ENCODE measurements at regions not wholly inside any gene's neighbourhood (a gene's known extent, or its start where the extent isn't known, plus 50 kb on each side); places are given as distances from the start of the nearest gene placed in this dataset.

DNA sequence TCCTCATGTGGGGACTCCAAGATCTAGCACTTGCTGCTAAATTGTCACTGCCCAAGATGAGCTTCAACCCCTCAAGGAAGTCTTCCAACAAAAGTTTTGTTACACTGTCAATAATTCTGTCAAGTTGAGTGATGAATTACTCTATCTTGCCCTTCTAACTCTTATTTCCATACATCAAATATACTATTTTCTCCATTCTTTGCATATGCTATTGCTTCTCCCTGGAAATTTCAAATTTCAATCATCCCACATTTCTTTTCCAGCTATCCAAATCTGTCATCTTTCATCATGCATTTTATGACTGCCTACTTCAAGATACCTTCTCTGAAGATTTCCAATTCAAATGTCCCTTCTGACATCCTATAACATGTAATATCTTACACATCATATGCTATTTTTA is 175.2 kb upstream of the KCND2 start:
- Histone ChIP-seq H3F3A (ENCODE audit: low read depth) (no peaks in the 10 kb centered on the region), H3K9ac (ENCODE audit: low read depth, low read length, poor library complexity, severe bottlenecking) (no peak overlapping the region), H2AFZ (ENCODE audit: low read length) (no peak overlapping the region), H3K27me3 (ENCODE audit: insufficient read depth, low read length, poor library complexity, severe bottlenecking) (no peaks in the 10 kb centered on the region), H3K36me3 (ENCODE audit: insufficient read depth, low read length) (no peaks in the 10 kb centered on the region), H3K9me2 (replicated peaks; ENCODE audit: low read depth, low read length) (no peaks in the 10 kb centered on the region), H3K79me2 (ENCODE audit: insufficient read depth, low read length) (no peaks in the 10 kb centered on the region), H3K4me2 (ENCODE audit: low read depth, low read length, poor library complexity, severe bottlenecking) (no peak overlapping the region), H3K4me3 (ENCODE audit: low read length, poor library complexity, severe bottlenecking) (no peak overlapping the region), H3K9me3 (ENCODE audit: insufficient read depth, low read depth, low read length) (no peaks in the 10 kb centered on the region), H3K4me1 (ENCODE audit: insufficient read depth, low read length, poor library complexity, severe bottlenecking) (no peaks in the 10 kb centered on the region), H4K20me1 (ENCODE audit: insufficient read depth, low read length, poor library complexity, severe bottlenecking) (no peaks in the 10 kb centered on the region)
- no peak for TF ChIP-seq EZH2phosphoT487 (IDR thresholded peaks at IDR 0.05; ENCODE audit: borderline replicate concordance)
- TF ChIP-seq, protein P1, sequence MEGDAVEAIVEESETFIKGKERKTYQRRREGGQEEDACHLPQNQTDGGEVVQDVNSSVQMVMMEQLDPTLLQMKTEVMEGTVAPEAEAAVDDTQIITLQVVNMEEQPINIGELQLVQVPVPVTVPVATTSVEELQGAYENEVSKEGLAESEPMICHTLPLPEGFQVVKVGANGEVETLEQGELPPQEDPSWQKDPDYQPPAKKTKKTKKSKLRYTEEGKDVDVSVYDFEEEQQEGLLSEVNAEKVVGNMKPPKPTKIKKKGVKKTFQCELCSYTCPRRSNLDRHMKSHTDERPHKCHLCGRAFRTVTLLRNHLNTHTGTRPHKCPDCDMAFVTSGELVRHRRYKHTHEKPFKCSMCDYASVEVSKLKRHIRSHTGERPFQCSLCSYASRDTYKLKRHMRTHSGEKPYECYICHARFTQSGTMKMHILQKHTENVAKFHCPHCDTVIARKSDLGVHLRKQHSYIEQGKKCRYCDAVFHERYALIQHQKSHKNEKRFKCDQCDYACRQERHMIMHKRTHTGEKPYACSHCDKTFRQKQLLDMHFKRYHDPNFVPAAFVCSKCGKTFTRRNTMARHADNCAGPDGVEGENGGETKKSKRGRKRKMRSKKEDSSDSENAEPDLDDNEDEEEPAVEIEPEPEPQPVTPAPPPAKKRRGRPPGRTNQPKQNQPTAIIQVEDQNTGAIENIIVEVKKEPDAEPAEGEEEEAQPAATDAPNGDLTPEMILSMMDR (conservative IDR thresholded peaks at IDR 0.05; ENCODE audit: low read length), result no peak

DNA sequence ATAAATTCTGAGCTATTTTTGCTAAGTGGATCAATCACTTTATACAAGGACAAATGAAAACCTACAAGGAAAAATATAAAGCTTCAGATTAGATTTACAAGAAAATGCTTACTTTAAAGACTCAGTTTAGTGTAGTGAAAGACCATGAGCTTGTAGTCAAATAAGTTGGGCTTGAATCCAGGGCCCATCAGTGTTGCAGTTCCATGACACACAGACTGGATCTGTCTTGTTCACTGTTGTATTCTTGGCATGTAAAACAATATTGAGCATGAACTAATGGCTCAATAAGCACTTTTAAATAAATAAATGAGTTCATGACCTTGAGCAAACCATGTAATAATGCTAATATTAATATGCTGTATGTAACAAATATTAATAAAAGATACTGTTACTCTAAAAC is 164.6 kb upstream of the KCND2 start:
- no peaks in the 10 kb centered on the region for H3K9me3 ChIP-seq (ENCODE audit: insufficient read depth, low read depth, low read length)
- no peak for TF ChIP-seq EZH2phosphoT487 (IDR thresholded peaks at IDR 0.05; ENCODE audit: borderline replicate concordance)
- TF ChIP-seq, protein P1 (conservative IDR thresholded peaks at IDR 0.05; ENCODE audit: low read length), result no peak
- H3K4me2 ChIP-seq (ENCODE audit: low read depth, low read length, poor library complexity, severe bottlenecking), result no peak overlapping the region
- no peaks in the 10 kb centered on the region for H3K4me1 ChIP-seq (ENCODE audit: insufficient read depth, low read length, poor library complexity, severe bottlenecking)
- no peaks in the 10 kb centered on the region for H3K36me3 ChIP-seq (ENCODE audit: insufficient read depth, low read length)
- no peaks in the 10 kb centered on the region for H3K27me3 ChIP-seq (ENCODE audit: insufficient read depth, low read length, poor library complexity, severe bottlenecking)
- no peak overlapping the region for H3K4me3 ChIP-seq (ENCODE audit: low read length, poor library complexity, severe bottlenecking)
- H2AFZ ChIP-seq (ENCODE audit: low read length), result no peak overlapping the region
- H3F3A ChIP-seq (ENCODE audit: low read depth), result no peaks in the 10 kb centered on the region
- no peaks in the 10 kb centered on the region for H3K79me2 ChIP-seq (ENCODE audit: insufficient read depth, low read length)
- H3K9ac ChIP-seq (ENCODE audit: low read depth, low read length, poor library complexity, severe bottlenecking), result no peak overlapping the region
- no peaks in the 10 kb centered on the region for H3K9me2 ChIP-seq (replicated peaks; ENCODE audit: low read depth, low read length)
- no peaks in the 10 kb centered on the region for H4K20me1 ChIP-seq (ENCODE audit: insufficient read depth, low read length, poor library complexity, severe bottlenecking)

DNA sequence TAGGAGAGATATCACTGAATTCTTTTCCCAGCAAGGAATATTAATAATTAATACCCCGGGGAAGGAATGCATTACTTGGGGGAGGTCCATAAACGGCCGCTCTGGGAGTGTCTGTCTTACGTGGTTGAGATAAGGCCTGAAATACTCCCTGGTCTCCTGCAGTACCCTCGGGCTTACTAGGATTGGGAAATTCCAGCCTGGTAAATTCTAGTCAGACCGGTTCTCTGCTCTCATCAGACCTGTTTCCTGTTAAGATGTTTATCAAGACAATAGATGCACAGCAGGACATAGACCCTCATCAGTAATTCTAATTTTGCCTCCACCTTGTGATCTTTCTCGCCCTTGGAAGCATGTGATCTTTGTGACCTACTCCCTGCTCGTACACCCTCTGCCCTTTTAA is 162.8 kb upstream of the KCND2 start:
- H3K36me3 ChIP-seq (ENCODE audit: insufficient read depth, low read length), result no peaks in the 10 kb centered on the region

More for the DNA sequence above, 162.8 kb upstream of the KCND2 start:
- Histone ChIP-seq H2AFZ (ENCODE audit: low read length) (no peak overlapping the region), H3K4me2 (ENCODE audit: low read depth, low read length, poor library complexity, severe bottlenecking) (no peak overlapping the region), H3K4me1 (ENCODE audit: insufficient read depth, low read length, poor library complexity, severe bottlenecking) (no peaks in the 10 kb centered on the region), H3K4me3 (ENCODE audit: low read length, poor library complexity, severe bottlenecking) (no peak overlapping the region), H3K27me3 (ENCODE audit: insufficient read depth, low read length, poor library complexity, severe bottlenecking) (no peaks in the 10 kb centered on the region), H3F3A (ENCODE audit: low read depth) (no peaks in the 10 kb centered on the region), H3K9me3 (ENCODE audit: insufficient read depth, low read depth, low read length) (no peaks in the 10 kb centered on the region), H4K20me1 (ENCODE audit: insufficient read depth, low read length, poor library complexity, severe bottlenecking) (no peaks in the 10 kb centered on the region), H3K9ac (ENCODE audit: low read depth, low read length, poor library complexity, severe bottlenecking) (no peak overlapping the region), H3K9me2 (replicated peaks; ENCODE audit: low read depth, low read length) (no peaks in the 10 kb centered on the region), H3K79me2 (ENCODE audit: insufficient read depth, low read length) (no peaks in the 10 kb centered on the region)
- no peak for TF ChIP-seq EZH2phosphoT487 (IDR thresholded peaks at IDR 0.05; ENCODE audit: borderline replicate concordance)
- TF ChIP-seq, protein P1 (conservative IDR thresholded peaks at IDR 0.05; ENCODE audit: low read length), result no peak

Measured in Loucy (cell line).